Renal cortex interstitium (tissue), 11 donors: ENCODE measurements at regions not wholly inside any gene's neighbourhood (a gene's known extent, or its start where the extent isn't known, plus 50 kb on each side); places are given as distances from the start of the nearest gene placed in this dataset.
"Not testable (repeated sequence)": the region's sequence is repeated elsewhere in the genome, so short reads cannot be mapped to it uniquely, and the experiment has no call there.

Source experiments
- DNase-seq, 11 donors: peaks; one replicate each; pipeline ENCODE4 v3.0.0-alpha.2; 2013; ENCODE audit warnings: low read depth in 9 of 11, low spot score in 4 of 11; ENCODE audit errors: extremely low read depth in 1 of 11

GRCh38 chr9:106438928-106439327, 424.0 kb upstream of the ZNF462 start:
- DNase-seq: no peak

- no peak for DNase-seq
Observed at GRCh38 chr9:106441283-106441682, 421.7 kb upstream of the ZNF462 start.

- no peak for DNase-seq
Observed at GRCh38 chr9:106443520-106443919, 419.4 kb upstream of the ZNF462 start.

GRCh38 chr9:106445107-106445506, 417.9 kb upstream of the ZNF462 start:
- no peak for DNase-seq

- DNase-seq: peak in 4 of 11 donors; percentile 10 to 20 (median 17)
Observed at GRCh38 chr9:106449336-106449927, 413.5 kb upstream of the ZNF462 start.

- no peak for DNase-seq
Observed at GRCh38 chr9:106450549-106450948, 412.4 kb upstream of the ZNF462 start.

GRCh38 chr9:106451223-106451622, 411.7 kb upstream of the ZNF462 start:
- no peak for DNase-seq

- no peak for DNase-seq
Observed at GRCh38 chr9:106456581-106456980, 406.4 kb upstream of the ZNF462 start.

GRCh38 chr9:106467113-106467864, 395.7 kb upstream of the ZNF462 start:
- DNase-seq: peak in 9 of 11 donors; percentile 36 to 74 (median 55)

- no peak for DNase-seq
Observed at GRCh38 chr9:106467865-106468164, 395.2 kb upstream of the ZNF462 start.

GRCh38 chr9:106468431-106468830, 394.5 kb upstream of the ZNF462 start:
- DNase-seq: no peak

- DNase-seq: no peak
Observed at GRCh38 chr9:106478312-106478711, 384.7 kb upstream of the ZNF462 start.

- DNase-seq: no peak
Observed at GRCh38 chr9:106478727-106479126, 384.2 kb upstream of the ZNF462 start.

GRCh38 chr9:106479679-106480078, 383.3 kb upstream of the ZNF462 start:
- DNase-seq: no peak

GRCh38 chr9:106481013-106481609, 381.9 kb upstream of the ZNF462 start:
- DNase-seq: no peak

- DNase-seq: no peak
Observed at GRCh38 chr9:106482733-106483132, 380.2 kb upstream of the ZNF462 start.

GRCh38 chr9:106486685-106487084, 376.3 kb upstream of the ZNF462 start:
- DNase-seq: no peak

GRCh38 chr9:106487266-106487665, 375.7 kb upstream of the ZNF462 start:
- DNase-seq: no peak

- DNase-seq: not testable (repeated sequence)
Observed at GRCh38 chr9:106492126-106492525, 370.8 kb upstream of the ZNF462 start.

- DNase-seq: peak in 4 of 11 donors; percentile 13 to 19 (median 14)
Observed at GRCh38 chr9:106500171-106500570, 362.8 kb upstream of the ZNF462 start.

- not testable (repeated sequence) for DNase-seq
Observed at GRCh38 chr9:106501210-106501609, 361.8 kb upstream of the ZNF462 start.
